ENCODE measurements at regions not wholly inside any gene's neighbourhood (a gene's known extent, or its start where the extent isn't known, plus 50 kb on each side); places are given as distances from the start of the nearest gene placed in this dataset.

- Mint-ChIP-seq H3K36me3 (ENCODE audit: low read depth, unreplicated experiment) (peaks cover 4% of the 10 kb centered on the region), H3K27me3 (ENCODE audit: unreplicated experiment) (peaks cover 2% of the 10 kb centered on the region)
Observed at GRCh38 chr4:181908168-181908567, 335.0 kb upstream of the TENM3 start.

GRCh38 chr4:181909368-181909767 is 333.8 kb upstream of the TENM3 start:
- Mint-ChIP-seq H3K4me3 (ENCODE audit: unreplicated experiment) (no peak overlapping the region), H3K27ac (ENCODE audit: unreplicated experiment) (no peak overlapping the region), H3K4me1 (ENCODE audit: unreplicated experiment) (no peaks in the 10 kb centered on the region), H3K27me3 (ENCODE audit: unreplicated experiment) (peaks cover 2% of the 10 kb centered on the region), H3K36me3 (ENCODE audit: low read depth, unreplicated experiment) (peaks cover 4% of the 10 kb centered on the region), H3K9me3 (ENCODE audit: unreplicated experiment) (peaks cover 17% of the 10 kb centered on the region)
- DNase-seq (ENCODE audit: low spot score), result no peak
- TF ChIP-seq CTCF (IDR thresholded peaks at IDR 0.05; ENCODE audit: unreplicated experiment), result no peak

More at GRCh38 chr4:181908168-181908567, 335.0 kb upstream of the TENM3 start:
- H3K27ac Mint-ChIP-seq (ENCODE audit: unreplicated experiment), result no peak overlapping the region
- peaks cover 17% of the 10 kb centered on the region for H3K9me3 Mint-ChIP-seq (ENCODE audit: unreplicated experiment)
- TF ChIP-seq CTCF (IDR thresholded peaks at IDR 0.05; ENCODE audit: unreplicated experiment), result no peak
- no peak for DNase-seq (ENCODE audit: low spot score)
- no peaks in the 10 kb centered on the region for H3K4me1 Mint-ChIP-seq (ENCODE audit: unreplicated experiment)
- H3K4me3 Mint-ChIP-seq (ENCODE audit: unreplicated experiment), result no peak overlapping the region

GRCh38 chr4:181911420-181911819 is 331.8 kb upstream of the TENM3 start:
- H3K36me3 Mint-ChIP-seq (ENCODE audit: low read depth, unreplicated experiment), result peaks cover 4% of the 10 kb centered on the region
- H3K4me3 Mint-ChIP-seq (ENCODE audit: unreplicated experiment), result no peak overlapping the region
- no peaks in the 10 kb centered on the region for H3K4me1 Mint-ChIP-seq (ENCODE audit: unreplicated experiment)
- H3K27me3 Mint-ChIP-seq (ENCODE audit: unreplicated experiment), result peaks cover 2% of the 10 kb centered on the region
- no peak for TF ChIP-seq CTCF (IDR thresholded peaks at IDR 0.05; ENCODE audit: unreplicated experiment)
- no peak overlapping the region for H3K27ac Mint-ChIP-seq (ENCODE audit: unreplicated experiment)
- H3K9me3 Mint-ChIP-seq (ENCODE audit: unreplicated experiment), result peaks cover 13% of the 10 kb centered on the region
- DNase-seq (ENCODE audit: low spot score), result no peak

- H3K9me3 Mint-ChIP-seq (ENCODE audit: unreplicated experiment), result no peaks in the 10 kb centered on the region
- H3K27ac Mint-ChIP-seq (ENCODE audit: unreplicated experiment), result no peak overlapping the region
- H3K36me3 Mint-ChIP-seq (ENCODE audit: low read depth, unreplicated experiment), result no peaks in the 10 kb centered on the region
- H3K27me3 Mint-ChIP-seq (ENCODE audit: unreplicated experiment), result peaks cover 2% of the 10 kb centered on the region
- no peak overlapping the region for H3K4me3 Mint-ChIP-seq (ENCODE audit: unreplicated experiment)
- no peak for DNase-seq (ENCODE audit: low spot score)
- H3K4me1 Mint-ChIP-seq (ENCODE audit: unreplicated experiment), result no peaks in the 10 kb centered on the region
- no peak for TF ChIP-seq CTCF (IDR thresholded peaks at IDR 0.05; ENCODE audit: unreplicated experiment)
Observed at GRCh38 chr4:181933471-181933870, 309.7 kb upstream of the TENM3 start.

GRCh38 chr4:181938631-181939030 is 304.6 kb upstream of the TENM3 start:
- Mint-ChIP-seq H3K4me1 (ENCODE audit: unreplicated experiment) (no peaks in the 10 kb centered on the region), H3K9me3 (ENCODE audit: unreplicated experiment) (no peaks in the 10 kb centered on the region), H3K27ac (ENCODE audit: unreplicated experiment) (no peak overlapping the region), H3K36me3 (ENCODE audit: low read depth, unreplicated experiment) (no peaks in the 10 kb centered on the region), H3K27me3 (ENCODE audit: unreplicated experiment) (peaks cover 2% of the 10 kb centered on the region), H3K4me3 (ENCODE audit: unreplicated experiment) (no peak overlapping the region)
- no peak for DNase-seq (ENCODE audit: low spot score)
- TF ChIP-seq CTCF (IDR thresholded peaks at IDR 0.05; ENCODE audit: unreplicated experiment), result no peak

Measured in endothelial cell (in vitro differentiated cells).